HEK293 (cell line): ENCODE measurements at regions not wholly inside any gene's neighbourhood (a gene's known extent, or its start where the extent isn't known, plus 50 kb on each side); places are given as distances from the start of the nearest gene placed in this dataset.

Experiments
- CTCF ChIA-PET: fragments of 350-600 bp; formaldehyde crosslinking; extraction: SDS; loops from one replicate; lab custom pipeline; 2021; ENCODE audit warnings: antibody characterized with exemption; lab: Yijun Ruan, JAX
- POLR2A ChIA-PET: fragments of 300-600 bp; formaldehyde crosslinking; extraction: SDS; loops from one replicate; lab custom pipeline; 2020; ENCODE audit warnings: antibody characterized with exemption, inconsistent platforms; lab: Yijun Ruan, JAX
- H3K27ac ChIP-seq: fragments of 200-500 bp; sonication (Bioruptor generic); 2 replicates; pipeline ENCODE4 v1.5.1; 2014; ENCODE audit warnings: low read depth, low read length, control low read depth, inconsistent platforms; ENCODE audit errors: extremely low read depth
- H3K36me3 ChIP-seq, 2 experiments: fragments of 200-500 bp in 1 of 2; sonication (Bioruptor generic) in 1 of 2; 1 replicate in 1 of 2; 2 replicates in 1 of 2; pipeline ENCODE4 v1.5.1; 2014 to 2017; ENCODE audit warnings: inconsistent platforms in 2 of 2, low read length in 2 of 2; ENCODE audit not compliant: control insufficient read depth in 2 of 2, insufficient read depth in 1 of 2
- H3K4me1 ChIP-seq: fragments of 200-500 bp; sonication (Bioruptor generic); 2 replicates; pipeline ENCODE4 v1.5.1; 2014; ENCODE audit warnings: mild to moderate bottlenecking, low read length, inconsistent platforms; ENCODE audit not compliant: control insufficient read depth, insufficient read depth
- H3K4me3 ChIP-seq: 2 replicates; pipeline ENCODE4 v1.5.1; 2011; ENCODE audit warnings: low read depth, mild to moderate bottlenecking, control low read depth, low read length, moderate library complexity
- H3K9me3 ChIP-seq: fragments of 200-500 bp; sonication (Bioruptor generic); 2 replicates; pipeline ENCODE4 v1.5.1; 2014; ENCODE audit warnings: low read depth, low read length, inconsistent platforms; ENCODE audit not compliant: control insufficient read depth, insufficient read depth
- ELK4 ChIP-seq: IDR thresholded peaks from 2 replicates; pipeline ENCODE4 v1.6.1; 2011; ENCODE audit warnings: mild to moderate bottlenecking, low read depth, low read length, borderline replicate concordance
- GLI4 ChIP-seq: fragments of 450-650 bp; formaldehyde crosslinking; IDR thresholded peaks from 2 replicates; pipeline ENCODE4 v1.5.1; 2016; ENCODE audit warnings: missing biosample characterization, missing genetic modification characterization
- HOXA7 ChIP-seq: sonication (generic); formaldehyde crosslinking; IDR thresholded peaks from 2 replicates; pipeline ENCODE4 v1.8.1; 2022; ENCODE audit warnings: missing genetic modification reagents, borderline replicate concordance
- HOXD13 ChIP-seq: sonication (generic); formaldehyde crosslinking; IDR thresholded peaks from 2 replicates; pipeline ENCODE4 v1.8.0; 2022; ENCODE audit warnings: missing genetic modification reagents, borderline replicate concordance
- IKZF3 ChIP-seq: fragments of 450-650 bp; IDR thresholded peaks from 2 replicates; pipeline ENCODE4 v1.5.0; 2018; ENCODE audit warnings: missing biosample characterization, mild to moderate bottlenecking, missing genetic modification characterization, moderate library complexity
- KLF16 ChIP-seq: fragments of 450-650 bp; formaldehyde crosslinking; IDR thresholded peaks from 2 replicates; pipeline ENCODE4 v1.5.1; 2017; ENCODE audit warnings: missing biosample characterization, missing genetic modification characterization
- PRDM1 ChIP-seq: fragments of 450-650 bp; formaldehyde crosslinking; IDR thresholded peaks from 2 replicates; pipeline ENCODE4; 2016; ENCODE audit warnings: missing biosample characterization, missing genetic modification characterization
- SALL2 ChIP-seq: fragments of 450-650 bp; formaldehyde crosslinking; IDR thresholded peaks from 2 replicates; pipeline ENCODE4 v1.5.0; 2017; ENCODE audit warnings: missing biosample characterization, mild to moderate bottlenecking, missing genetic modification characterization, borderline replicate concordance
- SETDB1 ChIP-seq: IDR thresholded peaks from one replicate; pipeline ENCODE4 v1.6.1; 2017; ENCODE audit warnings: mild to moderate bottlenecking, low read length, moderate library complexity, mixed read lengths; ENCODE audit not compliant: insufficient read length
- WT1 ChIP-seq: fragments of 450-650 bp; formaldehyde crosslinking; IDR thresholded peaks from 2 replicates; pipeline ENCODE4 v1.5.1; 2016; ENCODE audit warnings: missing biosample characterization, missing genetic modification characterization
- ZNF112 ChIP-seq: fragments of 450-650 bp; formaldehyde crosslinking; IDR thresholded peaks from 2 replicates; pipeline ENCODE4 v1.5.0; 2017; ENCODE audit warnings: missing biosample characterization, missing genetic modification characterization
- ZNF146 ChIP-seq: fragments of 450-650 bp; formaldehyde crosslinking; IDR thresholded peaks from 2 replicates; pipeline ENCODE4 v1.5.1; 2016; ENCODE audit warnings: missing biosample characterization, missing genetic modification characterization
- ZNF169 ChIP-seq: fragments of 450-650 bp; formaldehyde crosslinking; IDR thresholded peaks from 2 replicates; pipeline ENCODE4 v1.5.1; 2016; ENCODE audit warnings: missing biosample characterization, missing genetic modification characterization
- ZNF202 ChIP-seq: fragments of 450-650 bp; formaldehyde crosslinking; IDR thresholded peaks from 2 replicates; pipeline ENCODE4 v1.5.1; 2016; ENCODE audit warnings: missing biosample characterization, missing genetic modification characterization, borderline replicate concordance
- ZNF223 ChIP-seq: fragments of 450-650 bp; formaldehyde crosslinking; IDR thresholded peaks from 2 replicates; pipeline ENCODE4 v1.5.1; 2016; ENCODE audit warnings: missing biosample characterization, missing genetic modification characterization
- ZNF23 ChIP-seq: fragments of 450-650 bp; formaldehyde crosslinking; IDR thresholded peaks from 2 replicates; pipeline ENCODE4 v1.5.1; 2016; ENCODE audit warnings: missing biosample characterization, missing genetic modification characterization, borderline replicate concordance
- ZNF416 ChIP-seq: fragments of 450-650 bp; formaldehyde crosslinking; IDR thresholded peaks from 2 replicates; pipeline ENCODE4 v1.5.1; 2016; ENCODE audit warnings: missing biosample characterization, missing genetic modification characterization
- ZNF488 ChIP-seq: fragments of 450-650 bp; formaldehyde crosslinking; IDR thresholded peaks from 2 replicates; pipeline ENCODE4 v1.5.1; 2016; ENCODE audit warnings: missing biosample characterization, missing genetic modification characterization
- ZNF521 ChIP-seq: fragments of 450-650 bp; formaldehyde crosslinking; IDR thresholded peaks from 2 replicates; pipeline ENCODE4 v1.5.1; 2017; ENCODE audit warnings: missing biosample characterization, mild to moderate bottlenecking, missing genetic modification characterization
- ZNF544 ChIP-seq: fragments of 450-650 bp; formaldehyde crosslinking; IDR thresholded peaks from 2 replicates; pipeline ENCODE4 v1.5.0; 2017; ENCODE audit warnings: missing biosample characterization, missing genetic modification characterization
- ZNF629 ChIP-seq: fragments of 450-650 bp; formaldehyde crosslinking; IDR thresholded peaks from 2 replicates; pipeline ENCODE4 v1.5.1; 2017; ENCODE audit warnings: missing biosample characterization, missing genetic modification characterization
- ZNF701 ChIP-seq: fragments of 450-650 bp; formaldehyde crosslinking; IDR thresholded peaks from 2 replicates; pipeline ENCODE4 v1.5.1; 2016; ENCODE audit warnings: missing biosample characterization, missing genetic modification characterization
- ZSCAN30 ChIP-seq: fragments of 450-650 bp; IDR thresholded peaks from 2 replicates; pipeline ENCODE4 v1.5.1; 2018; ENCODE audit warnings: missing biosample characterization, mild to moderate bottlenecking, missing genetic modification characterization, moderate library complexity
- TF ChIP-seq, protein P1 (sequence below): fragments of 450-650 bp; formaldehyde crosslinking; IDR thresholded peaks from 2 replicates; pipeline ENCODE4 v1.5.1; 2016; ENCODE audit warnings: missing biosample characterization, missing genetic modification characterization
- TF ChIP-seq, protein P2 (sequence below): fragments of 450-650 bp; formaldehyde crosslinking; IDR thresholded peaks from 2 replicates; pipeline ENCODE4 v1.5.1; 2017; ENCODE audit warnings: missing biosample characterization, missing genetic modification characterization

DNA sequence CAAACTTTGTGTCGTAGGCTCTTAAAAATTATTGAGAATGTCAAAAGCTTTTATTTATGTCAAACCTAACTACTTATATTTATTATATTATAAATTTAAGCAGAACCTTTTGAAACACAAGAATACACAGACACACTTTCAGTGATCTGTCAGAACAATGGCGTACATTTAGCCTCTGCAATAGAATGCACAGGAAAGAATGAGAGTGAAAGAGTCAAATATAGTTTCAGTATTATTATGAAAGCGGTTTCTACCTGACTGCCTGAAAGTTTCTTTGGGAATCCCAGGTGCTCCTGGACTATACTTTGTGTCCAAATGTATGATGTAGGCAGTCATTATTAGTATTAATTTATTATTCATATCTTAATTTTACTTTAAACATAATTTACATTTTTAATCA, 872.0 kb upstream of the AGA start (continued):
- TF ChIP-seq, protein P1, sequence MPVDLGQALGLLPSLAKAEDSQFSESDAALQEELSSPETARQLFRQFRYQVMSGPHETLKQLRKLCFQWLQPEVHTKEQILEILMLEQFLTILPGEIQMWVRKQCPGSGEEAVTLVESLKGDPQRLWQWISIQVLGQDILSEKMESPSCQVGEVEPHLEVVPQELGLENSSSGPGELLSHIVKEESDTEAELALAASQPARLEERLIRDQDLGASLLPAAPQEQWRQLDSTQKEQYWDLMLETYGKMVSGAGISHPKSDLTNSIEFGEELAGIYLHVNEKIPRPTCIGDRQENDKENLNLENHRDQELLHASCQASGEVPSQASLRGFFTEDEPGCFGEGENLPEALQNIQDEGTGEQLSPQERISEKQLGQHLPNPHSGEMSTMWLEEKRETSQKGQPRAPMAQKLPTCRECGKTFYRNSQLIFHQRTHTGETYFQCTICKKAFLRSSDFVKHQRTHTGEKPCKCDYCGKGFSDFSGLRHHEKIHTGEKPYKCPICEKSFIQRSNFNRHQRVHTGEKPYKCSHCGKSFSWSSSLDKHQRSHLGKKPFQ (tag by site-specific recombination), result no peak
- TF ChIP-seq ZSCAN30 (tag by site-specific recombination), result no peak
- TF ChIP-seq ZNF223 (tag by site-specific recombination), result no peak
- no peak for TF ChIP-seq ZNF629 (tag by site-specific recombination)
- TF ChIP-seq ZNF521, result no peak
- no peak for TF ChIP-seq PRDM1 (tag by site-specific recombination)
- no peak for TF ChIP-seq ZNF202
- no peak for TF ChIP-seq IKZF3 (tag by site-specific recombination)

DNA sequence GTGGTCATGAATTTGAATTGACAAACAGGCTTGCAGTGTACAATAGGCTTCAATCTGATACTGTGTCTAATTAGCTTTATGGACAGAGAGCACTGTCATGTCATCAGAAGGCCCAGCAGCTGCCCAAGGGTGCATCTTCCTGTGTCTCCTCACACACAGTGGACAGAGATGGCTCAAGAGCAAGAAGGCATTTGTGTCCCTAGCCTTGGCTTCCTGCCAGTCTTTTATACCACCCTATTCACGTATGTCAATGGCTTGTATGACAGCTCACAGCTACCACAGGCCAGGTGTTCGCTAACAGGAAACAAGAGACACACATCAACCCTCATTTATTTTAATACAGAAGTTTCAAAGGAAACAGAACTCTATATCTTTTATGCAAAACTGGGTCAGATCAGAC, 874.0 kb upstream of the AGA start:
- H3K9me3 ChIP-seq, result no peaks in the 10 kb centered on the region
- no peaks in the 10 kb centered on the region for H3K36me3 ChIP-seq
- POLR2A ChIA-PET, result no interaction called here
- H3K4me1 ChIP-seq, result no peaks in the 10 kb centered on the region
- CTCF ChIA-PET, result no interaction called here
- no peak overlapping the region for H3K4me3 ChIP-seq
- H3K27ac ChIP-seq, result no peak overlapping the region
- TF ChIP-seq HOXD13 (CRISPR knock-in tag) (no peak), ZNF544 (tag by site-specific recombination) (no peak)

DNA sequence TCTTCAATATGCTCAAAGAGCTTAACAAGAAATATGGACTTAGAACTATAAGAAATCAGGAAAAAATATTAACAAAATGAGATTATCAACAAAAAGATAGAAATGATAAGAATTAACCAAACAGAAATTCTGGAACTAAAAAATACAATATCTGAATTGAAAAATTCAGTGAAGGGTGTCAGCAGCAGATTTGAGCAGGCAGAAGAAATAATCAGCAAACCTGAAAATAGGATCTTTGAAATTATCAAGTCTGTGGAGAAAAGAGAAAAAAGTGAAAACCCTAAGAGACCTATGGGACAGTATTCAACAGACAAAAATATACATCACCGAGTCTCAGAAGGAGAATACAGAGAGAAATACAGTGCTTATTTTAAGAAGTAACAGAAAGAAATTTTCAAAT, 877.8 kb upstream of the AGA start:
- Histone ChIP-seq H3K9me3 (no peaks in the 10 kb centered on the region), H3K4me3 (no peak overlapping the region), H3K4me1 (no peaks in the 10 kb centered on the region), H3K36me3 (no peaks in the 10 kb centered on the region)
- POLR2A ChIA-PET, result no interaction called here
- CTCF ChIA-PET, result no interaction called here
- TF ChIP-seq SETDB1 (peak; percentile 78), ZNF23 (tag by site-specific recombination) (no peak)
- TF ChIP-seq, all 188 proteins: peak for 1
- H3K27ac ChIP-seq, result no peak overlapping the region

DNA sequence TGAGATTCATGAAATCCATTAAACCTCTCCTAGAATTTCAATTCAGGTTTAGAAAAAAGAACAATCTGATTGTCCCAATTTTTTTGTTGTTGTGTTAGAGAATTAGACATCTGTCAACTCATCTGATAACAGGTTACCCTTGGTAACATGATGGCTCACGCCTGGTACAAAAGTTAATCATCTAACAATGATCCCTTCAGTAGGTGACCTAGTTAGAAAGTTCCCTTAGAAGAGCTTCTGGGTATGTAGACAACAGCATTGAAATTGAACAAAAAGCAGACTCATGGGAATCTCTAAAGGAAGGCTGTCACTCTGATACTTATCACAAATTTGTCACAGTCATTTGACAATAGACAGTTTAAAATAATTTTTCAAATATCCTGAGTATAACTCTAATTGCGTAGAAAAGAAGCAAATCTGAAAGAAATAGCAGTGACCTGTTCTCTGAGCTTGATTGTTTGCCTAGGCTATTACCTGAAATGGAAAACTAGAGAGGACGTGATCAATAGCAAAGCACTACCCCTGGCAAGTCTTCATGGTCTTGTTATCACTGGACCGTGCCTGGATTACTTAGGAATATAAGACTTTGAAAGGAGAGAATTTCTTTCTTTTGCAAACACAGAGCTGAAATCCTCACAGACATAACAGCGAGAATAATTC, 880.4 kb upstream of the AGA start:
- Histone ChIP-seq H3K4me1 (no peaks in the 10 kb centered on the region), H3K36me3 (no peaks in the 10 kb centered on the region), H3K9me3 (no peaks in the 10 kb centered on the region), H3K27ac (no peak overlapping the region), H3K4me3 (no peak overlapping the region)
- ChIA-PET POLR2A (no interaction called here), CTCF (no interaction called here)
- TF ChIP-seq, protein P2, sequence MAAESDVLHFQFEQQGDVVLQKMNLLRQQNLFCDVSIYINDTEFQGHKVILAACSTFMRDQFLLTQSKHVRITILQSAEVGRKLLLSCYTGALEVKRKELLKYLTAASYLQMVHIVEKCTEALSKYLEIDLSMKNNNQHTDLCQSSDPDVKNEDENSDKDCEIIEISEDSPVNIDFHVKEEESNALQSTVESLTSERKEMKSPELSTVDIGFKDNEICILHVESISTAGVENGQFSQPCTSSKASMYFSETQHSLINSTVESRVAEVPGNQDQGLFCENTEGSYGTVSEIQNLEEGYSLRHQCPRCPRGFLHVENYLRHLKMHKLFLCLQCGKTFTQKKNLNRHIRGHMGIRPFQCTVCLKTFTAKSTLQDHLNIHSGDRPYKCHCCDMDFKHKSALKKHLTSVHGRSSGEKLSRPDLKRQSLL, result no peak
- TF ChIP-seq ZNF488 (tag by site-specific recombination) (no peak), WT1 (no peak), ZNF223 (tag by site-specific recombination) (no peak), KLF16 (no peak), GLI4 (tag by site-specific recombination) (no peak), SALL2 (tag by site-specific recombination) (no peak), ZNF701 (tag by site-specific recombination) (no peak), ELK4 (no peak), ZNF416 (tag by site-specific recombination) (no peak), ZNF169 (tag by site-specific recombination) (no peak), HOXA7 (CRISPR knock-in tag) (no peak), ZNF23 (tag by site-specific recombination) (no peak), SETDB1 (no peak), ZNF112 (tag by site-specific recombination) (no peak), ZNF202 (no peak), ZNF146 (no peak)
